Neural cell (in vitro differentiated cells): ENCODE measurements at regions not wholly inside any gene's neighbourhood (a gene's known extent, or its start where the extent isn't known, plus 50 kb on each side); places are given as distances from the start of the nearest gene placed in this dataset.

ENCODE experiments used
- H2AFZ ChIP-seq: fragments of 200-600, 300-800 bp; sonication (generic), shearing (Covaris generic); 2 replicates; pipeline ENCODE4 v1.6.0; 2014; ENCODE audit warnings: low read depth, mild to moderate bottlenecking, antibody characterized with exemption, low read length, moderate library complexity
- H3F3A ChIP-seq: fragments of 200-600 bp; shearing (Covaris generic); 2 replicates; pipeline ENCODE4 v1.6.1; 2016; ENCODE audit warnings: mild to moderate bottlenecking, moderate library complexity, mixed read lengths, antibody characterized with exemption, low read length; ENCODE audit not compliant: insufficient read depth, poor library complexity, severe bottlenecking
- H3K27ac ChIP-seq: fragments of 200-600, 300-800 bp; sonication (generic), shearing (Covaris generic); 2 replicates; pipeline ENCODE4 v1.5.1; 2014; ENCODE audit warnings: mild to moderate bottlenecking, low read length, moderate library complexity
- H3K27me3 ChIP-seq: fragments of 300-800, 200-600 bp; sonication (generic), shearing (Covaris generic); 2 replicates; pipeline ENCODE4 v1.6.0; 2014; ENCODE audit warnings: mild to moderate bottlenecking, low read depth, low read length, moderate library complexity; ENCODE audit not compliant: insufficient read depth
- H3K36me3 ChIP-seq: fragments of 300-800, 200-600 bp; sonication (generic), shearing (Covaris generic); 2 replicates; pipeline ENCODE4 v1.5.1; 2014; ENCODE audit warnings: mild to moderate bottlenecking, antibody characterized with exemption, low read length, moderate library complexity; ENCODE audit not compliant: insufficient read depth
- H3K4me2 ChIP-seq: fragments of 300-800, 200-600 bp; sonication (generic), shearing (Covaris generic); 2 replicates; pipeline ENCODE4 v1.6.0; 2014; ENCODE audit warnings: mild to moderate bottlenecking, low read length
- H3K4me3 ChIP-seq: fragments of 300-800, 200-600 bp; sonication (generic), shearing (Covaris generic); 2 replicates; pipeline ENCODE4 v1.5.1; 2014; ENCODE audit warnings: mild to moderate bottlenecking, low read length, moderate library complexity
- H3K79me2 ChIP-seq: fragments of 200-600 bp; shearing (Covaris generic); replicated peaks from 2 replicates; pipeline ENCODE4 v1.6.0; 2014; ENCODE audit warnings: mild to moderate bottlenecking, low read length, moderate library complexity; ENCODE audit not compliant: insufficient read depth
- H3K9ac ChIP-seq: fragments of 300-800, 200-600 bp; sonication (generic), shearing (Covaris generic); 2 replicates; pipeline ENCODE4 v1.6.1; 2016; ENCODE audit warnings: mild to moderate bottlenecking, low read length, mixed read lengths
- H3K9me2 ChIP-seq: fragments of 200-600 bp; shearing (Covaris generic); 2 replicates; pipeline ENCODE4 v1.6.1; 2016; ENCODE audit warnings: mild to moderate bottlenecking, low read length, mixed read lengths; ENCODE audit not compliant: insufficient read depth
- H3K9me3 ChIP-seq: fragments of 200-600, 300-800 bp; sonication (generic), shearing (Covaris generic); 2 replicates; pipeline ENCODE4 v1.6.1; 2016; ENCODE audit warnings: mild to moderate bottlenecking, mixed run types, low read length, moderate library complexity, mixed read lengths
- H4K20me1 ChIP-seq: fragments of 200-600 bp; shearing (Covaris generic); 2 replicates; pipeline ENCODE4 v1.6.1; 2016; ENCODE audit warnings: mild to moderate bottlenecking, mixed run types; ENCODE audit not compliant: insufficient read depth
- EP300 ChIP-seq: fragments of 450-650 bp; conservative IDR thresholded peaks from 2 replicates; pipeline ENCODE4 v1.6.1; 2014; ENCODE audit warnings: antibody characterized with exemption, mild to moderate bottlenecking, moderate library complexity; ENCODE audit not compliant: poor library complexity, severe bottlenecking
- EZH2 ChIP-seq: fragments of 200-600, 300-800 bp; shearing (Covaris generic), sonication (generic); IDR thresholded peaks from 2 replicates; pipeline ENCODE4 v1.6.1; 2014; ENCODE audit warnings: antibody characterized with exemption, low read length, borderline replicate concordance, mild to moderate bottlenecking; ENCODE audit not compliant: insufficient read depth, poor library complexity, severe bottlenecking
- MXI1 ChIP-seq: fragments of 450-650 bp; conservative IDR thresholded peaks from 2 replicates; pipeline ENCODE4 v1.6.1; 2014; ENCODE audit warnings: antibody characterized with exemption, mild to moderate bottlenecking; ENCODE audit not compliant: poor library complexity, severe bottlenecking
- POLR2AphosphoS5 ChIP-seq: IDR thresholded peaks from 2 replicates; pipeline ENCODE4 v1.6.1; 2012
- RAD21 ChIP-seq: fragments of 450-650 bp; conservative IDR thresholded peaks from 2 replicates; pipeline ENCODE4 v1.6.1; 2014; ENCODE audit warnings: antibody characterized with exemption, mild to moderate bottlenecking, moderate library complexity
- SMC3 ChIP-seq: fragments of 450-650 bp; conservative IDR thresholded peaks from 2 replicates; pipeline ENCODE4 v1.6.1; 2014; ENCODE audit warnings: antibody characterized with exemption, mild to moderate bottlenecking, moderate library complexity; ENCODE audit not compliant: poor library complexity
- TAF1 ChIP-seq: IDR thresholded peaks from 2 replicates; pipeline ENCODE4 v1.6.1; 2012; ENCODE audit warnings: low read depth
- TF ChIP-seq, protein P1 (sequence below): IDR thresholded peaks from 2 replicates; pipeline ENCODE4 v1.6.1; 2012; ENCODE audit warnings: borderline replicate concordance
- TF ChIP-seq, protein P2 (sequence below): fragments of 450-650 bp; IDR thresholded peaks from 2 replicates; pipeline ENCODE4 v1.5.1; 2014; ENCODE audit warnings: antibody characterized with exemption, mild to moderate bottlenecking, moderate library complexity; ENCODE audit not compliant: poor library complexity, severe bottlenecking

DNA sequence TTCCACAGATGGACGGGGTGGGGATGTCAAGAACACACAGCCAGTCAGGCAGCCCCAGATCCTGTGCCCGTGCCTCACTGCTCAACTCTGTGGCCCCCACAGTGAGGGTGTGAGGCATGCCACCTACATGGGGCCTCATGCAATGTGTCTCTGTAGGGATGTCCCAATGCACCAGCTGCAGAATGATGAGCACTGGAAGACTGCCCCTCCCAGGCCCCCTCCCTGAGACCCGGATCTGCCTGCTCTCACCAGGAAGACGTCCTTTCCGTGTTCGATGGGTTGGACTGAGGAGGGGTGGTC lies 124.2 kb downstream of the TWIST2 start:
- H3K27me3 ChIP-seq = no peaks in the 10 kb centered on the region
- no peaks in the 10 kb centered on the region for H3K79me2 ChIP-seq
- H3K9ac ChIP-seq = no peak overlapping the region
- H4K20me1 ChIP-seq = no peaks in the 10 kb centered on the region
- H2AFZ ChIP-seq = no peak overlapping the region
- H3K36me3 ChIP-seq = no peaks in the 10 kb centered on the region
- no peak overlapping the region for H3K4me3 ChIP-seq
- TF ChIP-seq SMC3 (no peak), MXI1 (no peak), POLR2AphosphoS5 (no peak)
- TF ChIP-seq, protein P1, sequence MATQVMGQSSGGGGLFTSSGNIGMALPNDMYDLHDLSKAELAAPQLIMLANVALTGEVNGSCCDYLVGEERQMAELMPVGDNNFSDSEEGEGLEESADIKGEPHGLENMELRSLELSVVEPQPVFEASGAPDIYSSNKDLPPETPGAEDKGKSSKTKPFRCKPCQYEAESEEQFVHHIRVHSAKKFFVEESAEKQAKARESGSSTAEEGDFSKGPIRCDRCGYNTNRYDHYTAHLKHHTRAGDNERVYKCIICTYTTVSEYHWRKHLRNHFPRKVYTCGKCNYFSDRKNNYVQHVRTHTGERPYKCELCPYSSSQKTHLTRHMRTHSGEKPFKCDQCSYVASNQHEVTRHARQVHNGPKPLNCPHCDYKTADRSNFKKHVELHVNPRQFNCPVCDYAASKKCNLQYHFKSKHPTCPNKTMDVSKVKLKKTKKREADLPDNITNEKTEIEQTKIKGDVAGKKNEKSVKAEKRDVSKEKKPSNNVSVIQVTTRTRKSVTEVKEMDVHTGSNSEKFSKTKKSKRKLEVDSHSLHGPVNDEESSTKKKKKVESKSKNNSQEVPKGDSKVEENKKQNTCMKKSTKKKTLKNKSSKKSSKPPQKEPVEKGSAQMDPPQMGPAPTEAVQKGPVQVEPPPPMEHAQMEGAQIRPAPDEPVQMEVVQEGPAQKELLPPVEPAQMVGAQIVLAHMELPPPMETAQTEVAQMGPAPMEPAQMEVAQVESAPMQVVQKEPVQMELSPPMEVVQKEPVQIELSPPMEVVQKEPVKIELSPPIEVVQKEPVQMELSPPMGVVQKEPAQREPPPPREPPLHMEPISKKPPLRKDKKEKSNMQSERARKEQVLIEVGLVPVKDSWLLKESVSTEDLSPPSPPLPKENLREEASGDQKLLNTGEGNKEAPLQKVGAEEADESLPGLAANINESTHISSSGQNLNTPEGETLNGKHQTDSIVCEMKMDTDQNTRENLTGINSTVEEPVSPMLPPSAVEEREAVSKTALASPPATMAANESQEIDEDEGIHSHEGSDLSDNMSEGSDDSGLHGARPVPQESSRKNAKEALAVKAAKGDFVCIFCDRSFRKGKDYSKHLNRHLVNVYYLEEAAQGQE = no peak
- H3K27ac ChIP-seq = no peak overlapping the region
- no peaks in the 10 kb centered on the region for H3F3A ChIP-seq
- no peaks in the 10 kb centered on the region for H3K9me3 ChIP-seq
- no peak overlapping the region for H3K4me2 ChIP-seq
- H3K9me2 ChIP-seq = no peaks in the 10 kb centered on the region

DNA sequence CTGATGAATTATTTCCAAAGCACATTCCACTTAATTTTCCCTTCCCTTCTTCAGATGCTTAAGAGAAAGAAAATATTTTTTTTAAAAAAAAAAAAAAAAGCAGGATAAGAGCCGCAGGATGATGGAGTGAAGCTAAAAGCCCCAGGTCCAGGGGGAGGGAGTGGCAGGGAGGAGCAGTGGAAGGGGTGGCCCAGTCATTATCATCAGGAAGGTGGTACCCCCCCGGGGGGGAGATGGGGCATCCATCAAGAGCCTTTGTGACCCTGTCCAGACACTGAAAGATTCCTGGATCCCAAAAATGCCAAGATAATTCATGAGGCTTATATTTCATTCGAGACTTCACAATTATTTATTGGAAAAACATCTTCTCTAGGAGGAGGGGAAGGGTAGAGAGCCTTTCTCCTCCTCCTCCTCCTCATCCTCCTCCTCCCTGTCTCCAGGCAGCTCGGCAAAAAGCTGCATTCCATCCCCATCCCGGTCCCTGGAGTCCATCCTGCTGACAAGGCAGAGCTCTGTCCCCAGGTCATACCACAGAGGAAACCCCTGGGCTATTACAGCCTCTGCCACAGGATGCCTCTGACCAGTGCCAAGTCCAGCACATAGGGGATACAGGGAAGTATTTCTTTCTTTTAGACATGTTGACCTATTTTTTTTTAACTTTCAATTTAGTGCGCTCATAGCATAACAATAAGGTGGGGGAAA lies 125.3 kb downstream of the TWIST2 start:
- TF ChIP-seq SMC3 (no peak), EP300 (no peak), MXI1 (no peak), EZH2 (no peak), TAF1 (no peak), POLR2AphosphoS5 (no peak), RAD21 (no peak)
- TF ChIP-seq, protein P1 = no peak
- TF ChIP-seq, protein P2, sequence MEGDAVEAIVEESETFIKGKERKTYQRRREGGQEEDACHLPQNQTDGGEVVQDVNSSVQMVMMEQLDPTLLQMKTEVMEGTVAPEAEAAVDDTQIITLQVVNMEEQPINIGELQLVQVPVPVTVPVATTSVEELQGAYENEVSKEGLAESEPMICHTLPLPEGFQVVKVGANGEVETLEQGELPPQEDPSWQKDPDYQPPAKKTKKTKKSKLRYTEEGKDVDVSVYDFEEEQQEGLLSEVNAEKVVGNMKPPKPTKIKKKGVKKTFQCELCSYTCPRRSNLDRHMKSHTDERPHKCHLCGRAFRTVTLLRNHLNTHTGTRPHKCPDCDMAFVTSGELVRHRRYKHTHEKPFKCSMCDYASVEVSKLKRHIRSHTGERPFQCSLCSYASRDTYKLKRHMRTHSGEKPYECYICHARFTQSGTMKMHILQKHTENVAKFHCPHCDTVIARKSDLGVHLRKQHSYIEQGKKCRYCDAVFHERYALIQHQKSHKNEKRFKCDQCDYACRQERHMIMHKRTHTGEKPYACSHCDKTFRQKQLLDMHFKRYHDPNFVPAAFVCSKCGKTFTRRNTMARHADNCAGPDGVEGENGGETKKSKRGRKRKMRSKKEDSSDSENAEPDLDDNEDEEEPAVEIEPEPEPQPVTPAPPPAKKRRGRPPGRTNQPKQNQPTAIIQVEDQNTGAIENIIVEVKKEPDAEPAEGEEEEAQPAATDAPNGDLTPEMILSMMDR = no peak
- no peak overlapping the region for H3K27ac ChIP-seq
- no peaks in the 10 kb centered on the region for H4K20me1 ChIP-seq
- no peak overlapping the region for H3K4me2 ChIP-seq
- H3K9me3 ChIP-seq = no peaks in the 10 kb centered on the region
- no peaks in the 10 kb centered on the region for H3K27me3 ChIP-seq
- H3K4me3 ChIP-seq = no peak overlapping the region
- H3K79me2 ChIP-seq = no peaks in the 10 kb centered on the region
- no peaks in the 10 kb centered on the region for H3F3A ChIP-seq
- H3K9ac ChIP-seq = no peak overlapping the region
- no peaks in the 10 kb centered on the region for H3K36me3 ChIP-seq
- H2AFZ ChIP-seq = no peak overlapping the region
- H3K9me2 ChIP-seq = no peaks in the 10 kb centered on the region
